ENCODE measurements at regions not wholly inside any gene's neighbourhood (a gene's known extent, or its start where the extent isn't known, plus 50 kb on each side); places are given as distances from the start of the nearest gene placed in this dataset.

- no peaks in the 10 kb centered on the region for H3K27me3 ChIP-seq (ENCODE audit: control insufficient read depth in 1 of 2, insufficient read depth in 2 of 2, low read length in 2 of 2)
- H3K27ac ChIP-seq (ENCODE audit: low read depth, low read length) = no peak overlapping the region
- no peak overlapping the region for H3K9ac ChIP-seq (ENCODE audit: low read length)
- H3K4me3 ChIP-seq (ENCODE audit: low read depth in 1 of 2, low read length in 2 of 2) = no peak overlapping the region
- no peaks in the 10 kb centered on the region for H3K4me1 ChIP-seq (ENCODE audit: insufficient read depth, low read length)
- no peaks in the 10 kb centered on the region for H3K36me3 ChIP-seq (ENCODE audit: insufficient read depth, low read length)
- H3K9me3 ChIP-seq (ENCODE audit: low read length) = no peaks in the 10 kb centered on the region
Observed at GRCh38 chr11:106217456-106217855, 140.0 kb downstream of the AASDHPPT start.

DNA sequence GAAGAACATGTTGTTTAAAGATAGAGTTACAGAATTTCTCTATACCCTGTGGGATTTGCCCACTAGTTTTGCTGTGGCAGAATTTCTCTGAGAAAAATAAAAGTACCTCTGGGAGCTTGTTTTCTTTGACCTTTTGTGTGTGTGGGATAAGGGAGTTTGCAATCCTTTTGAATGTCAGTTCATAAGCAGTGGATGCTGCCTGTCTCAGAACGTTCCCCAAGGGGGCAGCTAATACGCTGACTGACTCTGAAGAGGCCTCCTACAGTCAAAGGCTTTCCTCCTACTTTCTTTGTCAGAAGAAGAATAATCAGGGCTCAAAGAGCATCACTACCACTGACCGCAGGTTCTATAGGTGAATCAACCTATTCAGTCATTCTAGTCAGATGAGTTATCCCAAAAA lies 140.6 kb downstream of the AASDHPPT start:
- H3K36me3 ChIP-seq (ENCODE audit: insufficient read depth, low read length) = no peaks in the 10 kb centered on the region
- no peak overlapping the region for H3K9ac ChIP-seq (ENCODE audit: low read length)
- H3K27ac ChIP-seq (ENCODE audit: low read depth, low read length) = no peak overlapping the region
- H3K4me1 ChIP-seq (ENCODE audit: insufficient read depth, low read length) = no peaks in the 10 kb centered on the region
- no peak overlapping the region for H3K4me3 ChIP-seq (ENCODE audit: low read depth in 1 of 2, low read length in 2 of 2)
- no peaks in the 10 kb centered on the region for H3K9me3 ChIP-seq (ENCODE audit: low read length)
- no peaks in the 10 kb centered on the region for H3K27me3 ChIP-seq (ENCODE audit: control insufficient read depth in 1 of 2, insufficient read depth in 2 of 2, low read length in 2 of 2)

DNA sequence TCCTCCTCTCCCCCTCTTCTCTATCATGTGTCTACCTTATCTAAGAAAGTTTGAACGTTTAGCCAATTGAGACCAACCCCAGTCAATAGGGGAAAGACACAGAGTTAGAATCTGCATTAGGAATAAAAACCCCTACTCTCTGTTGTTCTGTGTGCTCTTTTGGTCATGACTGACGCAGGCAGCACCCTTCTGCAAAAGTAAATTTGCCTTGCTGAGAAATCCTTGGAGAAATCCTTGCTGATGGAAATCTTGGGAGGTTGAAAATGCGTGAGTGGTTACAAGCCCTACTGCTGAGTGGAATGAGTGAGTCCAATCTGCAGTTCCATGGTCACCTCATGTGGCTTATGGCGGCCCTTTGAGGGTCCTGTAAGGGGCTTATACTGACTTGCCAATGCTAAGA lies 145.2 kb downstream of the AASDHPPT start:
- Histone ChIP-seq H3K27me3 (ENCODE audit: control insufficient read depth in 1 of 2, insufficient read depth in 2 of 2, low read length in 2 of 2) (no peaks in the 10 kb centered on the region), H3K9me3 (ENCODE audit: low read length) (no peaks in the 10 kb centered on the region), H3K27ac (ENCODE audit: low read depth, low read length) (no peak overlapping the region), H3K36me3 (ENCODE audit: insufficient read depth, low read length) (no peaks in the 10 kb centered on the region), H3K4me1 (ENCODE audit: insufficient read depth, low read length) (no peaks in the 10 kb centered on the region), H3K4me3 (ENCODE audit: low read depth in 1 of 2, low read length in 2 of 2) (no peak overlapping the region), H3K9ac (ENCODE audit: low read length) (no peak overlapping the region)

DNA sequence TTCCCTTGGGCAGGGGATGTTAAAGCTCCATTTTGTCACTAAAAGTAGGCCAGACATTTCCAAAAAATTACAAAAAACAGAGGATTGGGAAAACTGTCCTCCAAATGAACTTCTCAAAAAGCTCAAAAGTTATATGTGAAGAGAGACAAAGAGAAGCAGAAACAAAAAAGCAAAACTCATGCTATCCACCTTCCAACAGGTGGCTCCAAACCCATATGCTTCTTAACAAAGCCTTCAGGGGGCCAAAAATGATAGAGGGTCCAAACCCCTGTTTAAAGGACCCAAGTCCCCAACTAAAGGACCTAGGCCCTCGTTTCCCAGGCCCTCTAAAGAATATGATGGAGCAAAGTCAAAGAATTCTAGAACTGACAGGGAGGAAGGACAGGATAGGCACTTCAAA lies 146.7 kb downstream of the AASDHPPT start:
- no peaks in the 10 kb centered on the region for H3K27me3 ChIP-seq (ENCODE audit: control insufficient read depth in 1 of 2, insufficient read depth in 2 of 2, low read length in 2 of 2)

DNA sequence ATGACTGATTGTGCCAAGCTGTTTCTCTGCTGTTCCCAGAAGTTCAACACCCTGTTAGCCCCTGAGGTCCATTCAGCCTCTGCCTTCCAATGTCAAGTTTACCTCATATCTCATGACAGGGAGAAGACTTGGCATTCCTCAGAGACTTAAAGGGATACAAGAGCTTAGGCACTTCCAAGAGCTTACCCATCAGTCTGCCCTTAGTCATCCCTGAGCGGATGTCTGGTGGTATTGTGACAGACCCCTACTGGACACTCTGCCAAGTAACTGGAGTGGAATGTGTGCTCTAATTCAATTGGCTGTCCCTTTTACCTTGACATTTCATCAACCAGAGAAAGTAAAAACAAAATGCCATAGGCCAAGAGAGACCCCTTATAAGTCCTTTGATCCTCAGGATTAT lies 151.5 kb downstream of the AASDHPPT start:
- no peak overlapping the region for H3K27ac ChIP-seq (ENCODE audit: low read depth, low read length)
- no peaks in the 10 kb centered on the region for H3K27me3 ChIP-seq (ENCODE audit: control insufficient read depth in 1 of 2, insufficient read depth in 2 of 2, low read length in 2 of 2)
- H3K36me3 ChIP-seq (ENCODE audit: insufficient read depth, low read length) = no peaks in the 10 kb centered on the region
- H3K4me1 ChIP-seq (ENCODE audit: insufficient read depth, low read length) = no peaks in the 10 kb centered on the region
- no peak overlapping the region for H3K4me3 ChIP-seq (ENCODE audit: low read depth in 1 of 2, low read length in 2 of 2)
- H3K9ac ChIP-seq (ENCODE audit: low read length) = no peak overlapping the region
- H3K9me3 ChIP-seq (ENCODE audit: low read length) = no peaks in the 10 kb centered on the region

More for the DNA sequence above, 146.7 kb downstream of the AASDHPPT start:
- Histone ChIP-seq H3K4me1 (ENCODE audit: insufficient read depth, low read length) (no peaks in the 10 kb centered on the region), H3K4me3 (ENCODE audit: low read depth in 1 of 2, low read length in 2 of 2) (no peak overlapping the region), H3K27ac (ENCODE audit: low read depth, low read length) (no peak overlapping the region), H3K9ac (ENCODE audit: low read length) (no peak overlapping the region), H3K9me3 (ENCODE audit: low read length) (no peaks in the 10 kb centered on the region), H3K36me3 (ENCODE audit: insufficient read depth, low read length) (no peaks in the 10 kb centered on the region)

DNA sequence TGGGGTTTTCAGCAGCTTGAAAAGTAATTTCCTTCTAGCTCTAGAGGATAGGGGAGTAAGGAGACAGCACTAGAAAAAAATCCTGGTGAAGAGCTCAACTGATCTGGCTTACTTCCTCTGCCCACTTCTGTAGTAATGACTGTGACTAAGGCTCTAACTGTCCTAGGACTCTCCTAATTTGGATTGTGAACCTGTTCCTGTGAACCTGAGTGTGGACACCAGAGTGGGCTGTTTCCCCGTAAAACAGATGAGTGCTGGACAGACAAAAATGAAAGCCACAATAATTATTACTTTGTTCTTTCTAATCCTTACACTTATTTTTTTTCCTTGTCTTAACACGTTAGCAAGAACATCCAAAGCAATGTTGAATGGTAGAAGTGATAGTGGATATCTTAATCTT lies 154.1 kb downstream of the AASDHPPT start:
- H3K27me3 ChIP-seq (ENCODE audit: control insufficient read depth in 1 of 2, insufficient read depth in 2 of 2, low read length in 2 of 2) = no peaks in the 10 kb centered on the region
- no peaks in the 10 kb centered on the region for H3K9me3 ChIP-seq (ENCODE audit: low read length)
- no peak overlapping the region for H3K27ac ChIP-seq (ENCODE audit: low read depth, low read length)
- no peak overlapping the region for H3K9ac ChIP-seq (ENCODE audit: low read length)
- H3K4me3 ChIP-seq (ENCODE audit: low read depth in 1 of 2, low read length in 2 of 2) = no peak overlapping the region
- no peaks in the 10 kb centered on the region for H3K36me3 ChIP-seq (ENCODE audit: insufficient read depth, low read length)
- no peaks in the 10 kb centered on the region for H3K4me1 ChIP-seq (ENCODE audit: insufficient read depth, low read length)

- H3K27ac ChIP-seq (ENCODE audit: low read depth, low read length) = no peak overlapping the region
- H3K36me3 ChIP-seq (ENCODE audit: insufficient read depth, low read length) = no peaks in the 10 kb centered on the region
- no peaks in the 10 kb centered on the region for H3K27me3 ChIP-seq (ENCODE audit: control insufficient read depth in 1 of 2, insufficient read depth in 2 of 2, low read length in 2 of 2)
- H3K4me3 ChIP-seq (ENCODE audit: low read depth in 1 of 2, low read length in 2 of 2) = no peak overlapping the region
- H3K9me3 ChIP-seq (ENCODE audit: low read length) = no peaks in the 10 kb centered on the region
- H3K4me1 ChIP-seq (ENCODE audit: insufficient read depth, low read length) = no peaks in the 10 kb centered on the region
- no peak overlapping the region for H3K9ac ChIP-seq (ENCODE audit: low read length)
Observed at GRCh38 chr11:106233191-106233590, 155.7 kb downstream of the AASDHPPT start.

- no peak overlapping the region for H3K4me3 ChIP-seq (ENCODE audit: low read depth in 1 of 2, low read length in 2 of 2)
- no peaks in the 10 kb centered on the region for H3K9me3 ChIP-seq (ENCODE audit: low read length)
Observed at GRCh38 chr11:106234794-106235193, 157.3 kb downstream of the AASDHPPT start.

GRCh38 chr11:106236295-106236694 lies 158.8 kb downstream of the AASDHPPT start:
- H3K4me1 ChIP-seq (ENCODE audit: insufficient read depth, low read length) = no peaks in the 10 kb centered on the region
- H3K9me3 ChIP-seq (ENCODE audit: low read length) = no peaks in the 10 kb centered on the region
- no peak overlapping the region for H3K27ac ChIP-seq (ENCODE audit: low read depth, low read length)
- H3K36me3 ChIP-seq (ENCODE audit: insufficient read depth, low read length) = no peaks in the 10 kb centered on the region
- no peaks in the 10 kb centered on the region for H3K27me3 ChIP-seq (ENCODE audit: control insufficient read depth in 1 of 2, insufficient read depth in 2 of 2, low read length in 2 of 2)
- no peak overlapping the region for H3K9ac ChIP-seq (ENCODE audit: low read length)
- H3K4me3 ChIP-seq (ENCODE audit: low read depth in 1 of 2, low read length in 2 of 2) = no peak overlapping the region

More at GRCh38 chr11:106234794-106235193, 157.3 kb downstream of the AASDHPPT start:
- no peaks in the 10 kb centered on the region for H3K36me3 ChIP-seq (ENCODE audit: insufficient read depth, low read length)
- H3K9ac ChIP-seq (ENCODE audit: low read length) = no peak overlapping the region
- no peaks in the 10 kb centered on the region for H3K27me3 ChIP-seq (ENCODE audit: control insufficient read depth in 1 of 2, insufficient read depth in 2 of 2, low read length in 2 of 2)
- H3K27ac ChIP-seq (ENCODE audit: low read depth, low read length) = no peak overlapping the region
- H3K4me1 ChIP-seq (ENCODE audit: insufficient read depth, low read length) = no peaks in the 10 kb centered on the region

DNA sequence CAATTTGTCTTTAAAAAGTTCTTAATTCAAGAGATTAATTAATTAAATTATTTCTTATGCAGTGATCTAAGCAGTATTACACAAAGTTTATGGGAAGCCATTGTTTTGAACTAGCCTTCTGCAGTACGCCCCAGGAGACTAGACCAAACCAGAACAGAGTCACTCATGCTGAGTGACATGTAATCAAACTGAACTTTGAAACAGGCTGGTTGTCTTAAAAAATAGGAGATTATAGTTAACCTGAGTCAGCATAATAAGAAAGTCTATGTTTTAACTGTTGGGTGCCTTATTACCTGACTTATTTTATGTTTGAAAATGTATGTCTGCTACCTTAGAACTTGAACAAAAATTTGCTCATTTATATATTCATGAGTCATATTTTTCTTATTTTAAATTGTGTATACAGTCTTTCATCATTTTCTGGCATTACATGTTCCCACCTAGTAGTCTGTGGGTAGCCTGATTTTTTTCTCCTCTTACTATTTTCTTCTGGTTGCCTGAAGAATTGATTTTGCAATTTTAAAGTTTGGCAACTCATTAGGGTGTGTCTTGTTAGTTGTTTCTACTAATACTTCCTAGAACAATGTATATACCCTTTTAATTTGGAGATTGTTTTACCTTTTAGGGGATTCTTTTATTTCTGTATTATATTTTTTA lies 161.4 kb downstream of the AASDHPPT start:
- Histone ChIP-seq H3K4me1 (ENCODE audit: insufficient read depth, low read length) (no peaks in the 10 kb centered on the region), H3K4me3 (ENCODE audit: low read depth in 1 of 2, low read length in 2 of 2) (no peak overlapping the region), H3K27me3 (ENCODE audit: control insufficient read depth in 1 of 2, insufficient read depth in 2 of 2, low read length in 2 of 2) (no peaks in the 10 kb centered on the region), H3K27ac (ENCODE audit: low read depth, low read length) (no peak overlapping the region), H3K9me3 (ENCODE audit: low read length) (no peaks in the 10 kb centered on the region), H3K9ac (ENCODE audit: low read length) (no peak overlapping the region), H3K36me3 (ENCODE audit: insufficient read depth, low read length) (no peaks in the 10 kb centered on the region)

GRCh38 chr11:106241601-106242257 lies 164.3 kb downstream of the AASDHPPT start:
- Histone ChIP-seq H3K36me3 (ENCODE audit: insufficient read depth, low read length) (no peaks in the 10 kb centered on the region), H3K9me3 (ENCODE audit: low read length) (no peaks in the 10 kb centered on the region), H3K9ac (ENCODE audit: low read length) (no peak overlapping the region), H3K4me3 (ENCODE audit: low read depth in 1 of 2, low read length in 2 of 2) (no peak overlapping the region), H3K4me1 (ENCODE audit: insufficient read depth, low read length) (no peaks in the 10 kb centered on the region), H3K27me3 (ENCODE audit: control insufficient read depth in 1 of 2, insufficient read depth in 2 of 2, low read length in 2 of 2) (no peaks in the 10 kb centered on the region), H3K27ac (ENCODE audit: low read depth, low read length) (no peak overlapping the region)

All from muscle layer of colon (tissue), 2 donors.